NCI-H345 (cell line): ENCODE measurements at regions not wholly inside any gene's neighbourhood (a gene's known extent, or its start where the extent isn't known, plus 50 kb on each side); places are given as distances from the start of the nearest gene placed in this dataset.
"Not testable (repeated sequence)": the region's sequence is repeated elsewhere in the genome, so short reads cannot be mapped to it uniquely, and the experiment has no call there.

ENCODE experiments used
- DNase-seq: peaks from one replicate; lab custom pipeline; 2025; lab: John Stamatoyannopoulos, UW

- no peak for DNase-seq
These were observed 595.9 kb downstream of the DSC3 start for GRCh38 chr18:30446605-30447004.

GRCh38 chr18:30444544-30444943, 598.0 kb downstream of the DSC3 start:
- DNase-seq, result no peak

- no peak for DNase-seq
These were observed 602.2 kb downstream of the DSC3 start for GRCh38 chr18:30440351-30440750.

- DNase-seq, result no peak
These were observed 603.4 kb downstream of the DSC3 start for GRCh38 chr18:30439174-30439573.

- no peak for DNase-seq
These were observed 610.2 kb downstream of the DSC3 start for GRCh38 chr18:30432349-30432748.

GRCh38 chr18:30419399-30419798, 623.1 kb downstream of the DSC3 start:
- not testable (repeated sequence) for DNase-seq

- no peak for DNase-seq
These were observed 626.6 kb downstream of the DSC3 start for GRCh38 chr18:30415903-30416302.

- DNase-seq, result no peak
These were observed 633.4 kb downstream of the DSC3 start for GRCh38 chr18:30409120-30409519.

GRCh38 chr18:30406728-30407127, 635.8 kb downstream of the DSC3 start:
- DNase-seq, result no peak

GRCh38 chr18:30405038-30405437, 637.5 kb downstream of the DSC3 start:
- no peak for DNase-seq

GRCh38 chr18:30404422-30404821, 638.1 kb downstream of the DSC3 start:
- DNase-seq, result no peak

- no peak for DNase-seq
These were observed 639.3 kb downstream of the DSC3 start for GRCh38 chr18:30403278-30403677.

- no peak for DNase-seq
These were observed 655.1 kb downstream of the DSC3 start for GRCh38 chr18:30387401-30387800.

- DNase-seq, result no peak
These were observed 655.9 kb downstream of the DSC3 start for GRCh38 chr18:30386624-30387023.

GRCh38 chr18:30385684-30386083, 656.9 kb downstream of the DSC3 start:
- DNase-seq, result no peak

GRCh38 chr18:30381826-30382225, 660.7 kb downstream of the DSC3 start:
- DNase-seq, result no peak

GRCh38 chr18:30378097-30378496, 664.4 kb downstream of the DSC3 start:
- DNase-seq, result no peak

- DNase-seq, result no peak
These were observed 666.0 kb downstream of the DSC3 start for GRCh38 chr18:30376515-30376914.

GRCh38 chr18:30361864-30362540, 680.5 kb downstream of the DSC3 start:
- no peak for DNase-seq

- DNase-seq, result no peak
These were observed 683.0 kb downstream of the DSC3 start for GRCh38 chr18:30359521-30359920.

- DNase-seq, result no peak
These were observed 684.0 kb downstream of the DSC3 start for GRCh38 chr18:30358555-30358954.

GRCh38 chr18:30352551-30353168, 689.9 kb downstream of the DSC3 start:
- no peak for DNase-seq

- no peak for DNase-seq
These were observed 692.3 kb downstream of the DSC3 start for GRCh38 chr18:30350263-30350662.

GRCh38 chr18:30343090-30343489, 699.5 kb downstream of the DSC3 start:
- no peak for DNase-seq
